GM19240 (cell line): ENCODE measurements at regions not wholly inside any gene's neighbourhood (a gene's known extent, or its start where the extent isn't known, plus 50 kb on each side); places are given as distances from the start of the nearest gene placed in this dataset.

Experiments
- DNase-seq: peaks from one replicate; pipeline ENCODE4 v3.0.0; 2011; ENCODE audit warnings: low spot score; ENCODE audit not compliant: insufficient read length

- no peak for DNase-seq
These were observed 419.9 kb downstream of the HAPSTR1 start for GRCh38 chr16:9511389-9511788.

GRCh38 chr16:9516444-9516843 is 425.0 kb downstream of the HAPSTR1 start:
- DNase-seq, result no peak

GRCh38 chr16:9518051-9518450 is 426.6 kb downstream of the HAPSTR1 start:
- no peak for DNase-seq

GRCh38 chr16:9518581-9518980 is 427.1 kb downstream of the HAPSTR1 start:
- no peak for DNase-seq

- DNase-seq, result no peak
These were observed 430.4 kb downstream of the HAPSTR1 start for GRCh38 chr16:9521749-9522370.

- DNase-seq, result no peak
These were observed 431.2 kb downstream of the HAPSTR1 start for GRCh38 chr16:9522614-9523013.

GRCh38 chr16:9523994-9524393 is 432.6 kb downstream of the HAPSTR1 start:
- DNase-seq, result no peak

GRCh38 chr16:9525037-9525436 is 433.6 kb downstream of the HAPSTR1 start:
- DNase-seq, result no peak

- no peak for DNase-seq
These were observed 435.3 kb downstream of the HAPSTR1 start for GRCh38 chr16:9526791-9527190.

GRCh38 chr16:9527976-9528375 is 436.5 kb downstream of the HAPSTR1 start:
- DNase-seq, result no peak

- no peak for DNase-seq
These were observed 437.2 kb downstream of the HAPSTR1 start for GRCh38 chr16:9528511-9529079.

GRCh38 chr16:9533042-9533441 is 441.6 kb downstream of the HAPSTR1 start:
- DNase-seq, result no peak

- no peak for DNase-seq
These were observed 443.3 kb downstream of the HAPSTR1 start for GRCh38 chr16:9534759-9535158.

GRCh38 chr16:9536905-9537304 is 445.5 kb downstream of the HAPSTR1 start:
- DNase-seq, result no peak

GRCh38 chr16:9539346-9539745 is 447.9 kb downstream of the HAPSTR1 start:
- no peak for DNase-seq

- no peak for DNase-seq
These were observed 450.3 kb downstream of the HAPSTR1 start for GRCh38 chr16:9541723-9542122.

- no peak for DNase-seq
These were observed 450.8 kb downstream of the HAPSTR1 start for GRCh38 chr16:9542165-9542755.

GRCh38 chr16:9545522-9546437 is 454.3 kb downstream of the HAPSTR1 start:
- DNase-seq, result no peak

- DNase-seq, result no peak
These were observed 455.0 kb downstream of the HAPSTR1 start for GRCh38 chr16:9546438-9546786.

GRCh38 chr16:9549487-9549886 is 458.0 kb downstream of the HAPSTR1 start:
- no peak for DNase-seq

GRCh38 chr16:9555051-9555450 is 463.6 kb downstream of the HAPSTR1 start:
- DNase-seq, result no peak
